NCI-H2196 (cell line): ENCODE measurements at regions not wholly inside any gene's neighbourhood (a gene's known extent, or its start where the extent isn't known, plus 50 kb on each side); places are given as distances from the start of the nearest gene placed in this dataset.

Experiments used
- DNase-seq: peaks from one replicate; lab custom pipeline; 2025; ENCODE audit not compliant: unreplicated experiment; lab: John Stamatoyannopoulos, UW

DNA sequence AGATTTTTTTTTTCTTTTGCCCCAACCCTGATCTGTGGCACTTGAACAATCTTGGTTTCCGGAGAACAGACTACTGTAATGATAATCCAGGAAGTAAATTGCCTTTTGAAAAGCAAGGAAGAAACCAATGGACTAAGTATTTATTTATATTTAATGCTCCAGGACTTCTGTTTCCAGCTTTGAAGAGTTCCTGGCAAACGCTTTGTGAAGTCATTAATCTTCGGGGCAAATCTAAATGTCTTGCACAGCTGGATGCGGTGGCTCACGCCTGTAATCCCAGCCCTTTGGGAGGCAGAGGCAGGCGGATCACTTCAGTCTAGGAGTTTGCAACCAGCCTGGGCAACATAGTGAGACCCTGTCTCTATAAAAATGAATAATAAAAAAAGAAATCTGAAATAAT, 135.1 kb upstream of the GATA6 start:
- DNase-seq, result no peak

DNA sequence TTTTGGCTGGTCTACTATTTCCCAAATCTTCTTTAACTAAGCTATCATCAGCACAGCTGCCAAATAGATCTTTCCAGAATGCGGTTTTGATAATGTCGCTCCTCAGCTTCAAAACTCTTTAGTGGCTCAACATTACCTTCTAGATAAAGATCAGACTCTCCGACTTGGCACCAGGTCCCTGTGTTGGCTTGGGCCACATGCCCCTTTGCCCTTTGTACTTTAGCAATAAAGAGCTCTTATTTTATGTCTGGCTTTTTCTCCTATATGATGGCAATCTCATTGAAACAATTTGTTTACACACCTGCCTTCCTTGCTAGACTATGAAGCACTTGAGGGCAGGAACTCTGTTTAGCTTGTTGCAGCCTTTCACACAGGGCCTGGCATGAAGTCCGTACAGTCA, 128.9 kb upstream of the GATA6 start:
- no peak for DNase-seq

GRCh38 chr18:22043837-22044236, 125.6 kb upstream of the GATA6 start:
- no peak for DNase-seq

GRCh38 chr18:22044474-22045220, 124.7 kb upstream of the GATA6 start:
- DNase-seq, result no peak

DNA sequence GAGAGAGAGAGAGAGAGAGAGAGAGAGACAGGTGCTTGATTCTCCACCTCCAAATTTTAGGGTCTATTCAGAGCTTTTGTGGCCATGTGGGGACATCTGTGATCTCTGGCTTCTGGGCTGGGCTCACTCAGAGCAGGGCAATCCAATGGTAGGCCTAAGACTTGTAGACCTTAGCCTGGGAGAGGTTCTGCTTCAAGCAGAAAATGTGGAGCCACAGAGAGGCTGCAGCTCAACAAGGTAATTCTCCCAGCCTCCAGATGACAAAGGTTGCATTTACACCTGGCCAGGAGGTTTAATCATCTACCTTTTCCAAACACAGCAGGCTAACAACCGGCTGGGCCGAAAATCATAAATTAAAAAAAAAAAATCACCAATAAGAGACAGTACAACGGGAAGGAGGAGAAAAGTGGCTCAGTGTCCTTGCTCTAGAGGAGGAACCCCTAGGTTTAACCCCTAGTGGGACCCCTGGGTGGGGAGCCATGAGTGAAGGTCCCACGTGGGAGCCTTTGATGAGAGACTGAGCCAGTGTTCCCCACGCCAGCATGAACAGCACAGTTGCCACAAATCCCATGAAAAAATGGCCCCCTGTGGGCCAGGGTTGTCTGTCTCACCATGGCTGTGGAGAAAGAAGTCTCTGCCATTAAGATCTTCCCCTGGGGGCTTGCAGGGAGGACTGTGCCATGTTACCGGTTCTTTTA, 124.0 kb upstream of the GATA6 start:
- no peak for DNase-seq

DNA sequence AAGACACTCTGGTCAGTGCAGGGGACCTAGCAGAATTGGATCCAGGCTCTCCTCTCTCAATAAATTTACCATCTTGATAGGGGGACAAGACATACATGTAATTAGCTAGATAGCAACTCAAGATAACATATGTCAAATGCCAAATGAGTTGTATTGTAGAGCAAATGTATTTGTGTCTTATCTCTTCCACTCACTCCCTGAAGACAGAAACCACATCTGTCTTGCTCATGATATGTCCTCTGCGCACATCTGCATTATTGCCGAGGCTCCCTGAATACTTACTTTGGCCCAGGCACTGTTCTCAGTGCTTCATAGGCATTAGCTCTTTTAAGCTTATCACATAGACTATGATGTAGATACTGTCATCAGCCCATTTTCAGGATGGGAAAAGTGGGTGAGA, 122.9 kb upstream of the GATA6 start:
- no peak for DNase-seq

DNA sequence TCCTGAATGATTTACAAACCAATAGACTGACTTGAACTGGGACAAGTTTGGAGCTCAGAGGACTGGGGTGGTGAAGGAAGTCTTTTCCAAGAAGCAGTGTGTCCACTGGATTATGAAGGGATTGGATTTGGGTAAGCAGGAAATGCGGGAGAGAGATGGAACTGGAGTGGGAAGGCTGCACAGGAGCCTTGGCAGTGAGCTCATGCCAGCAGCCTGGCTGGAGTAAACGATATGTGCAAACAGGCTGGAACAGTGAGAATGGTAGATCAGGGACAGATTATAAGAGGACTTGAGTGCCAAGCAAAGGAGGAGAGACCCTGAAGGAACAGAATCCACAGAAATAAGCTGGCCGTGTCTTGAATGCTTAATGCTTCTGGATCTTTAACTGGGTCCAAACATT, 121.9 kb upstream of the GATA6 start:
- no peak for DNase-seq

DNA sequence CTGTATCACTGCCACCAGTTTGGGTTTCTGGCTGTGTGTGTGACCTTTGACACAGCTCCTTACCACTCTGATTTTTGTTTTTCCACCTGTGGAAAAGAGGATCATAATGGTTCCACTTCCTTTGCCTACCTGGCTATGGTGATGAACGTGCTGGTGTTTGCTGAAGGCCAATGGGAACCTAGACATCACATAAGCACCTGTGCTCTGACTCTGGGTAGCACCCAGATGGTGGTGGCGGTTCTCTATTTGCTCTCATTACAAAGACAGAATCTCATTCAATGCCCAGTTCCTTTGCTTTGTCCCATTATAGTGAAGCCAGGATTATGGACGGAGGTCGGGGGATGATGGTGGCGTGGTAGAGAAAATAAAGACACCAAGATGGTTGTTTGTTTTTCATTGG, 121.2 kb upstream of the GATA6 start:
- no peak for DNase-seq

DNA sequence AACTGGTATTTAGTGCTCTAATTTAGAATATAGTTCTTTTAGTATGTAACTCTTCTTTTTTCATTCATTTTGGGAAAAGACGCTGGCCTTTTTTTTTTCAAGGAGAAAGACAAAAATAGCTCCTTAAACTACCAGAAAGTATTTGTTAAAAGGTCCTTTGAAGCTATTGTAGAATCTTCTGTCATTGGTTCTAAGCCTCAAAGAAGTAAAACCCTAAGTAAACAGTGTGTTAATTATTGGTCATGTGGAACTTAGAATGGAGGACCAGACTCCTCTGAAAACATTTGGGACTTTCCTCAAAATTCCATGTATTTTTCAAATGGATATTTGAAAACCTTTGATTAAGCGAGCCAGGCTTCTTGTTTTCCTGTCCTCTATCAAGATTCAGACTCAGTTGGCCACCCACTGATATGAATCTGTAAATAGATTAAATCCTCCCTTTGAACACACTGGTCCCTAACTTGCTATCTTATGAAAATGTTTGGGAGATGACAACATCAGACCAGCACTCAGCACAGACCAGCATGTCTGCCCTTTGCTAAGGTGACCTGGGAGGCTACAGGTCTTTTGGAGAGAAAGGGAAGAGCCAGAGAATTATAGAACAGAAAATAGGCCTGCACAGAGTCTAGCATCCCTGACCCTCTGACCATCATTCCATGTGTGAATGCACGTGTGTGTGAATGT, 120.3 kb upstream of the GATA6 start:
- DNase-seq, result no peak

GRCh38 chr18:22052405-22053105, 116.8 kb upstream of the GATA6 start:
- DNase-seq, result no peak

DNA sequence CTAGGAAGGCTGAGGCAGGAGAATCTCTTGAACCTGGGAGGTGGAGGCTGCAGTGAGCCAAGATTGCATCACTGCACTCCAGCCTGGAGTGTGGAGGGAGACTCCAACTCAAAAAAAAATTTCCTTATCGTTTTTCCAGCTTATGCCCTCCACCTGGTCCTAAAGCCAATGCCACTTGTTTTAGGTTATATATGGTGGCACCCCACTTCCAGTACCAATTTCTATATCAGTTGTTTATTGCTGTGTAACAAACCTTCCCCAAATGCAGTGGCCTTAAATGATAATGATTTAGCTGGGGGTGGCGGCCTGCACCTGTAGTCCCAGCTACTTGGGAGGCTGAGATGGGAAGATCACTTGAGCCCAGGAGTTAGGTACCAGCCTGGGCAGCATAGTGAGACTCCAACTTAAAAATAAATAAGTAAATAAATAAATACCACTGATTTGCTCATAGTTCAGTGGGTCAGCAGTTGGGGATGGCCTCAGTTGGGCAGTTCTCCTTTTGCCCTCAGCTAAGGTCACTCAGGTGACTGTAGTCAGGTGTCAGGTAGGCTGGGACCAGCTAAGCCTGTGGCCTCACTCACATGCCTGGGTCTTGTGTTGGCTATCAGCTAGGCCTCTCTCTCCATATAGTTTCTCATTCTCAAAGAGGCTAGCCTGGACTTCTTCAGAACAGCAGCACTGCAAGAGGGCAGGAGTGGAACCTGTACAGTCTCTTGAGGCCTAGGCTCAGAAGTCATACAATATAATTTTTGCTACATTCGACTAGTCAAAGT, 113.7 kb upstream of the GATA6 start:
- DNase-seq, result no peak

- no peak for DNase-seq
Measured at GRCh38 chr18:22056950-22057349, 112.4 kb upstream of the GATA6 start.

GRCh38 chr18:22057908-22058527, 111.4 kb upstream of the GATA6 start:
- no peak for DNase-seq

DNA sequence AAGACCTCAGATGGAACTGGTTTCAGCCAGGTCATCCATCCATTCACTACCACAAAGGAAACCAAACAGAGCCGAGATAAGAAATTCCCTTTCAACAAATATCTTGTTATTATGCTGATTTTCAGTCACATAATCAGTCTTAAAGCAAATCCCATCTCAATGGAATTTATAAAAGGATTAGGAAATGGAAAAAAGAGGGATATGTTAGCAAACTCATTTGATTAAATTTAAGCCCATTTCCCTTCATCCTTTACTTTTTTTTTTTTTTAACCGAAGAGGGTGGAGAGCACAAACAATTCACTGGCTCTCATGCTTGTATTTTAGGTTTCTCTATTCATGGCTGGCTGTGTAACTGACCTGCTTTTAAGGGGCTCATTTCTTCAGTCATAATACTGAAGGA, 109.0 kb upstream of the GATA6 start:
- DNase-seq, result no peak

- DNase-seq, result no peak
Measured at GRCh38 chr18:22063102-22063501, 106.3 kb upstream of the GATA6 start.

DNA sequence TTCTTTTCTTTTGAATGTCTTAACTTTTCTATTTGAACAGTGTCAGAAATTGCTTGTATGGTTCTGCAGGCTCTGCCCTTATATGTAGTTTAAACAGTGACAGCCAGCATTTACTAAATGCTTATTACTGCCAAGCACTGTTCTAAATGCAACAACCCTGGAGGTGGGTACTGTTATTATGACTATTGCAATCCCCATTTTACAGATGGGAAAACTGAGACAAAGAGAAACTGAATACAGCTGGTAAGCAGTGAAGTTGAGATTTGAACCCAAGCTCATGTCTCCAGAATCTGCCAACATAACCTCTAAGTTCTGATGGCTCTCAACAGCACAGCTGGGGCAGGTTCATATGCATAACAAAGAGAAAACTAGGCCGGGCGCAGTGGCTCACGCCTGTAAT, 105.7 kb upstream of the GATA6 start:
- DNase-seq, result no peak

- no peak for DNase-seq
Measured at GRCh38 chr18:22064581-22064980, 104.8 kb upstream of the GATA6 start.

DNA sequence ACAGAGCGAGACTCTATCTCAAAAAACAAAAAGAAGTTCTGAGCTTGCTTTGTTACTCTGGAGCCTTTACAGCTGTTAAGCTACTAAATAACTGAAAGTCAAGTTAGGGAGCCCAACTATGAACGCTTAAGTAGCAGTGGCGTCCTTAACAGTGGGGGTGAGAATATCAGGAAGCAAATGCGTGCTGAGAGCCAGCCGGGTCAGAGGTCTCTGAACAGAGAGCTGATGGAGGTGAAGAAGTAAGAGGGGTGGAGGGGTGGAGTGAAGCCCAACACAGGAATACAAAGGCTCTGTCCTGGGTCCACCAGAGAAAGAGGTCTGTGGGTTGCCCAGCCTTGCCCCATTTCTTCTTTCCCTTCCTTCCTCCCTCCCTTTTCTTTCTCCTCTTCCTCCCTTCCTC, 104.1 kb upstream of the GATA6 start:
- DNase-seq, result no peak

- DNase-seq, result no peak
Measured at GRCh38 chr18:22066083-22066485, 103.3 kb upstream of the GATA6 start.

DNA sequence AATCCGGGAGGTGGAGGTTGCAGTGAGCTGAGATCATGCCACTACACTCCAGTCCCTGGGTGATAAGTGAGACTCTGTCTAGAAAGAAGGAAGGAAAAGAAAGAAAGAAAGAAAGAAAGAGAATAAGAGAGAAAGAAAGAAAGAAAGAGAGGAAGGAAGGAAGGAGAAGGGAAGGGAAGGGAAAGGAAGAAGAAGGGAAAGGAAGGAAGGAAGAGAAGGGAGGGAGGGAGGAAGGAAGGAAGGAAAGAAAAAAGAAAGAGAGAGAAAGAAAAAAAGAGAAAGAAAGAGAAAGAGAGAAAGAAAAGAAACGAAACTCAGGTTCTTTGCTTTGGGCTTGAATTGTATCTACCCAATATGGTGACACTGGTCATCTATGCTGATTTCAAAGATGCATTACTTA, 102.3 kb upstream of the GATA6 start:
- DNase-seq, result no peak
